ENCODE measurements at regions not wholly inside any gene's neighbourhood (a gene's known extent, or its start where the extent isn't known, plus 50 kb on each side); places are given as distances from the start of the nearest gene placed in this dataset.

GRCh38 chr3:106454497-106454896, 585.7 kb upstream of the CBLB start:
- Histone ChIP-seq H3K4me2 (ENCODE audit: low read depth, low read length, poor library complexity, severe bottlenecking) (no peak overlapping the region), H3K9me3 (ENCODE audit: insufficient read depth, low read depth, low read length) (no peaks in the 10 kb centered on the region), H4K20me1 (ENCODE audit: insufficient read depth, low read length, poor library complexity, severe bottlenecking) (no peaks in the 10 kb centered on the region), H3K36me3 (ENCODE audit: insufficient read depth, low read length) (no peaks in the 10 kb centered on the region), H3K9ac (ENCODE audit: low read depth, low read length, poor library complexity, severe bottlenecking) (no peak overlapping the region), H3K27me3 (ENCODE audit: insufficient read depth, low read length, poor library complexity, severe bottlenecking) (no peaks in the 10 kb centered on the region), H3F3A (ENCODE audit: low read depth) (no peaks in the 10 kb centered on the region), H3K9me2 (replicated peaks; ENCODE audit: low read depth, low read length) (no peaks in the 10 kb centered on the region), H3K4me1 (ENCODE audit: insufficient read depth, low read length, poor library complexity, severe bottlenecking) (peaks cover 22% of the 10 kb centered on the region), H3K79me2 (ENCODE audit: insufficient read depth, low read length) (no peaks in the 10 kb centered on the region), H3K4me3 (ENCODE audit: low read length, poor library complexity, severe bottlenecking) (no peak overlapping the region), H2AFZ (ENCODE audit: low read length) (no peak overlapping the region)
- TF ChIP-seq EZH2phosphoT487 (IDR thresholded peaks at IDR 0.05; ENCODE audit: borderline replicate concordance): no peak
- TF ChIP-seq, protein P1, sequence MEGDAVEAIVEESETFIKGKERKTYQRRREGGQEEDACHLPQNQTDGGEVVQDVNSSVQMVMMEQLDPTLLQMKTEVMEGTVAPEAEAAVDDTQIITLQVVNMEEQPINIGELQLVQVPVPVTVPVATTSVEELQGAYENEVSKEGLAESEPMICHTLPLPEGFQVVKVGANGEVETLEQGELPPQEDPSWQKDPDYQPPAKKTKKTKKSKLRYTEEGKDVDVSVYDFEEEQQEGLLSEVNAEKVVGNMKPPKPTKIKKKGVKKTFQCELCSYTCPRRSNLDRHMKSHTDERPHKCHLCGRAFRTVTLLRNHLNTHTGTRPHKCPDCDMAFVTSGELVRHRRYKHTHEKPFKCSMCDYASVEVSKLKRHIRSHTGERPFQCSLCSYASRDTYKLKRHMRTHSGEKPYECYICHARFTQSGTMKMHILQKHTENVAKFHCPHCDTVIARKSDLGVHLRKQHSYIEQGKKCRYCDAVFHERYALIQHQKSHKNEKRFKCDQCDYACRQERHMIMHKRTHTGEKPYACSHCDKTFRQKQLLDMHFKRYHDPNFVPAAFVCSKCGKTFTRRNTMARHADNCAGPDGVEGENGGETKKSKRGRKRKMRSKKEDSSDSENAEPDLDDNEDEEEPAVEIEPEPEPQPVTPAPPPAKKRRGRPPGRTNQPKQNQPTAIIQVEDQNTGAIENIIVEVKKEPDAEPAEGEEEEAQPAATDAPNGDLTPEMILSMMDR (conservative IDR thresholded peaks at IDR 0.05; ENCODE audit: low read length): no peak

GRCh38 chr3:106457281-106458180, 588.7 kb upstream of the CBLB start:
- H3K79me2 ChIP-seq (ENCODE audit: insufficient read depth, low read length): no peaks in the 10 kb centered on the region
- H2AFZ ChIP-seq (ENCODE audit: low read length): no peak overlapping the region; the same call in 1 of the 2 replicates
- peak overlapping the region; percentile 34 for H3K4me2 ChIP-seq (ENCODE audit: low read depth, low read length, poor library complexity, severe bottlenecking)

GRCh38 chr3:106458952-106459351, 590.1 kb upstream of the CBLB start:
- no peaks in the 10 kb centered on the region for H3K9me3 ChIP-seq (ENCODE audit: insufficient read depth, low read depth, low read length)
- H3K36me3 ChIP-seq (ENCODE audit: insufficient read depth, low read length): no peaks in the 10 kb centered on the region

More at GRCh38 chr3:106457281-106458180, 588.7 kb upstream of the CBLB start:
- TF ChIP-seq, protein P1 (conservative IDR thresholded peaks at IDR 0.05; ENCODE audit: low read length): no peak
- TF ChIP-seq EZH2phosphoT487 (IDR thresholded peaks at IDR 0.05; ENCODE audit: borderline replicate concordance): no peak
- H3K9me3 ChIP-seq (ENCODE audit: insufficient read depth, low read depth, low read length): no peaks in the 10 kb centered on the region
- H3F3A ChIP-seq (ENCODE audit: low read depth): no peaks in the 10 kb centered on the region
- H3K4me3 ChIP-seq (ENCODE audit: low read length, poor library complexity, severe bottlenecking): no peak overlapping the region
- H4K20me1 ChIP-seq (ENCODE audit: insufficient read depth, low read length, poor library complexity, severe bottlenecking): no peaks in the 10 kb centered on the region
- H3K9me2 ChIP-seq (replicated peaks; ENCODE audit: low read depth, low read length): no peaks in the 10 kb centered on the region
- no peaks in the 10 kb centered on the region for H3K36me3 ChIP-seq (ENCODE audit: insufficient read depth, low read length)
- no peak overlapping the region for H3K9ac ChIP-seq (ENCODE audit: low read depth, low read length, poor library complexity, severe bottlenecking)
- no peaks in the 10 kb centered on the region for H3K27me3 ChIP-seq (ENCODE audit: insufficient read depth, low read length, poor library complexity, severe bottlenecking)
- peaks cover 22% of the 10 kb centered on the region for H3K4me1 ChIP-seq (ENCODE audit: insufficient read depth, low read length, poor library complexity, severe bottlenecking)

More at GRCh38 chr3:106458952-106459351, 590.1 kb upstream of the CBLB start:
- H3K27me3 ChIP-seq (ENCODE audit: insufficient read depth, low read length, poor library complexity, severe bottlenecking): no peaks in the 10 kb centered on the region
- no peaks in the 10 kb centered on the region for H3F3A ChIP-seq (ENCODE audit: low read depth)
- H2AFZ ChIP-seq (ENCODE audit: low read length): no peak overlapping the region
- H3K79me2 ChIP-seq (ENCODE audit: insufficient read depth, low read length): no peaks in the 10 kb centered on the region
- no peak overlapping the region for H3K9ac ChIP-seq (ENCODE audit: low read depth, low read length, poor library complexity, severe bottlenecking)
- no peaks in the 10 kb centered on the region for H3K9me2 ChIP-seq (replicated peaks; ENCODE audit: low read depth, low read length)
- H4K20me1 ChIP-seq (ENCODE audit: insufficient read depth, low read length, poor library complexity, severe bottlenecking): no peaks in the 10 kb centered on the region
- TF ChIP-seq EZH2phosphoT487 (IDR thresholded peaks at IDR 0.05; ENCODE audit: borderline replicate concordance): no peak
- TF ChIP-seq, protein P1 (conservative IDR thresholded peaks at IDR 0.05; ENCODE audit: low read length): no peak
- H3K4me1 ChIP-seq (ENCODE audit: insufficient read depth, low read length, poor library complexity, severe bottlenecking): peaks cover 19% of the 10 kb centered on the region
- H3K4me2 ChIP-seq (ENCODE audit: low read depth, low read length, poor library complexity, severe bottlenecking): no peak overlapping the region
- H3K4me3 ChIP-seq (ENCODE audit: low read length, poor library complexity, severe bottlenecking): no peak overlapping the region
